ENCODE measurements at regions not wholly inside any gene's neighbourhood (a gene's known extent, or its start where the extent isn't known, plus 50 kb on each side); places are given as distances from the start of the nearest gene placed in this dataset.
"Not testable (repeated sequence)": the region's sequence is repeated elsewhere in the genome, so short reads cannot be mapped to it uniquely, and the experiment has no call there.

GRCh38 chr7:32670110-32671025, 175.1 kb downstream of the AVL9 start:
- Histone ChIP-seq H3K27ac (no peak overlapping the region), H3K27me3 (no peaks in the 10 kb centered on the region), H3K9me3 (peaks cover 0 to 5% (median 0%) of the 10 kb centered on the region in 4 donors), H3K36me3 (peaks cover 0 to 6% (median 0%) of the 10 kb centered on the region in 3 donors), H3K4me3 (no peak overlapping the region), H3K4me1 (no peaks in the 10 kb centered on the region)
- TF ChIP-seq POLR2A (IDR thresholded peaks at IDR 0.05) (no peak), EP300 (IDR thresholded peaks at IDR 0.05) (no peak), CTCF (IDR thresholded peaks at IDR 0.05) (no peak)
- WGBS, 2 donors = 76 to 78% methylated on average over 10 of the region's 10 CpGs
- DNase-seq (ENCODE audit: low spot score in 2 of 2) = no peak

DNA sequence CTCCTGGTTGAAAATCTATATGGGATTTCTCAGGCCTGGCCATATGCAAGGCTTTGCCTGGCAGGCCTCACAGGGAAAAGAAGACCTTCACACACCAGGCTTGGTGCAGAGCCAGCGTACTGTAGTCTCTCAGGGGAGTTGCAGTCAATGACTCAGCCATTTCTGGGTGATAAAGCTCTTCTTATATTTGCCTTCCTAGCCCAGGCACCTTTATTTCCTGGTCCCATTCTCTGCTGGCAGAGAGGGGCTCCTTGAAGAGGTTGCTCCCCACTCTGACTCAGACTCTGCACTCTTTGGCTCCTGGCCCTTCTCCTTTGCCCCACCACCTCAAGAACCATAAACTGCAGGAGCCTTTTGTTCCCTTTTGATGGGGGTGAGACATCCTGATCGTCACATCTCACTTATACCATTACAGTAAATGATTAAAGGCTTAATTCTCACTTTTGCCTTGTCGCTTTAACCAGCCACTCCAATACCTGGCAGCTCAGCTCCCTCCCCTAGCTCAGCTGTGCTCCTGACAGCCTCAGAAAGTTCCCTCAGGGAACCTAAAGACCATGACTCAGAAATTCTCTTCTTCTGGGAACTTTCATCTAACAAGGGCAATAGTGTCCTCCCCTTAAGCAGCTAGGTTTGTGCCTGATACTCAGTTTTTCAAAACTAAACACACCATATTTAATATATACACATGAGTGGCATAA, 174.0 kb downstream of the AVL9 start:
- H3K4me1 ChIP-seq; H3K4me3 ChIP-seq; H3K27ac ChIP-seq; H3K36me3 ChIP-seq; DNase-seq (ENCODE audit: low spot score in 2 of 2); H3K27me3 ChIP-seq; H3K9me3 ChIP-seq: not testable (repeated sequence)
- 66 to 84% methylated on average over 3 of the region's 3 CpGs for WGBS, 2 donors

DNA sequence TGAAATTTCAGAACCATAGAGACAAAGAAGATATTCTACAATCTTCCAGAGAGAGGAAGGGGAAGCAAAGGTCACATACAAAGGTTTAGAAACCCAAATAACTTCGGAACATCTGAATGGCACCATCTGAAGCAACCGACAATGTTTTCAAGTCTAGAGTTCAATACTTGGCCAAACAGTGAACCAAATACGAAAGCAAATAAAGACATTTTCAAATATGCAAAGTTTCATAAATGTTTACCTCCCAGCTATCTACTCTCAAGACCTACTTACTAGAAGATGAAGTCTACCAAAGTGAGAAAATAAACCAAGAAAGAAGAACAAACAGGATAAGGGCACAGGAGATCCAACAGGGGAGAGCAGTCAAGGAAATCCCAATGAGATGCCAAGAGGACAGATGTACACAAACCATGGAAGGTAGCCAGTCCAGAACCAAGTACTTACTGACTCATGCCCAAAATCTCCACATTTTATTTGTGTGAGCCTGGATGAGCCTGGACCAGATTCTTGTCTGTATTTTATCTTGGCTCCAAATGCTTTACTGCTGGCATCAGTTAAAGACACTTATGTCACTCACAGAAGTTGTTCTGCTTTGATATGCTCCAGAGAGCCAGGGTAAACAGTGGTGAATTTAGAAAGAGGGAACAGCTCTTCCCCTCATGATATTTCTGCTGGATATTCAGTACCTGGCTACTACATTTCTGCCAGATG, 173.3 kb downstream of the AVL9 start:
- not testable (repeated sequence) for DNase-seq (ENCODE audit: low spot score in 2 of 2)
- WGBS, 2 donors = 74 to 87% methylated on average over 3 of the region's 3 CpGs

GRCh38 chr7:32667586-32667985, 172.3 kb downstream of the AVL9 start:
- H3K9me3 ChIP-seq; DNase-seq (ENCODE audit: low spot score in 2 of 2); H3K4me3 ChIP-seq; H3K4me1 ChIP-seq; H3K27ac ChIP-seq; H3K36me3 ChIP-seq; H3K27me3 ChIP-seq: not testable (repeated sequence)
- 94 to 95% methylated on average over 9 of the region's 9 CpGs for WGBS, 2 donors

More for the DNA sequence above, 173.3 kb downstream of the AVL9 start:
- H3K4me3 ChIP-seq, H3K27me3 ChIP-seq, H3K4me1 ChIP-seq, H3K36me3 ChIP-seq, H3K9me3 ChIP-seq, H3K27ac ChIP-seq: not testable (repeated sequence)

- not testable (repeated sequence) for H3K27ac ChIP-seq; H3K4me1 ChIP-seq; H3K36me3 ChIP-seq; H3K9me3 ChIP-seq; DNase-seq (ENCODE audit: low spot score in 2 of 2); H3K27me3 ChIP-seq; H3K4me3 ChIP-seq
- 66 to 73% methylated on average over 5 of the region's 5 CpGs for WGBS, 2 donors
These were observed 168.5 kb downstream of the AVL9 start for GRCh38 chr7:32663805-32664211.

GRCh38 chr7:32662509-32662908, 167.2 kb downstream of the AVL9 start:
- H3K36me3 ChIP-seq; H3K27me3 ChIP-seq; H3K27ac ChIP-seq; DNase-seq (ENCODE audit: low spot score in 2 of 2); H3K4me1 ChIP-seq; H3K4me3 ChIP-seq; H3K9me3 ChIP-seq: not testable (repeated sequence)
- 78 to 81% methylated on average over 4 of the region's 4 CpGs for WGBS, 2 donors

GRCh38 chr7:32661929-32662328, 166.6 kb downstream of the AVL9 start:
- Histone ChIP-seq H3K4me3 (no peak overlapping the region), H3K27ac (no peak overlapping the region), H3K9me3 (no peaks in the 10 kb centered on the region), H3K4me1 (no peaks in the 10 kb centered on the region), H3K27me3 (no peaks in the 10 kb centered on the region), H3K36me3 (no peaks in the 10 kb centered on the region)
- TF ChIP-seq EP300 (IDR thresholded peaks at IDR 0.05) = no peak
- no peak for TF ChIP-seq POLR2A (IDR thresholded peaks at IDR 0.05)
- TF ChIP-seq CTCF (IDR thresholded peaks at IDR 0.05) = no peak
- DNase-seq (ENCODE audit: low spot score in 2 of 2) = no peak
- WGBS, 2 donors = 93 to 100% methylated on average over 1 of the region's 1 CpG
